HEK293 (cell line): ENCODE measurements at regions not wholly inside any gene's neighbourhood (a gene's known extent, or its start where the extent isn't known, plus 50 kb on each side); places are given as distances from the start of the nearest gene placed in this dataset.
A peak's percentile ranks its signal among the peaks of the same experiment; 100 is the strongest.
"Not testable (repeated sequence)": the region's sequence is repeated elsewhere in the genome, so short reads cannot be mapped to it uniquely, and the experiment has no call there.

Source experiments
- CTCF ChIA-PET: fragments of 350-600 bp; formaldehyde crosslinking; extraction: SDS; loops from one replicate; lab custom pipeline; 2021; ENCODE audit warnings: antibody characterized with exemption; lab: Yijun Ruan, JAX
- POLR2A ChIA-PET: fragments of 300-600 bp; formaldehyde crosslinking; extraction: SDS; loops from one replicate; lab custom pipeline; 2020; ENCODE audit warnings: antibody characterized with exemption, inconsistent platforms; lab: Yijun Ruan, JAX
- H3K27ac ChIP-seq: fragments of 200-500 bp; sonication (Bioruptor generic); 2 replicates; pipeline ENCODE4 v1.5.1; 2014; ENCODE audit warnings: low read depth, low read length, control low read depth, inconsistent platforms; ENCODE audit errors: extremely low read depth
- H3K36me3 ChIP-seq, 2 experiments: fragments of 200-500 bp in 1 of 2; sonication (Bioruptor generic) in 1 of 2; 1 replicate in 1 of 2; 2 replicates in 1 of 2; pipeline ENCODE4 v1.5.1; 2014 to 2017; ENCODE audit warnings: inconsistent platforms in 2 of 2, low read length in 2 of 2; ENCODE audit not compliant: control insufficient read depth in 2 of 2, insufficient read depth in 1 of 2
- H3K4me1 ChIP-seq: fragments of 200-500 bp; sonication (Bioruptor generic); 2 replicates; pipeline ENCODE4 v1.5.1; 2014; ENCODE audit warnings: mild to moderate bottlenecking, low read length, inconsistent platforms; ENCODE audit not compliant: control insufficient read depth, insufficient read depth
- H3K4me3 ChIP-seq: 2 replicates; pipeline ENCODE4 v1.5.1; 2011; ENCODE audit warnings: low read depth, mild to moderate bottlenecking, control low read depth, low read length, moderate library complexity
- H3K9me3 ChIP-seq: fragments of 200-500 bp; sonication (Bioruptor generic); 2 replicates; pipeline ENCODE4 v1.5.1; 2014; ENCODE audit warnings: low read depth, low read length, inconsistent platforms; ENCODE audit not compliant: control insufficient read depth, insufficient read depth
- BCL6B ChIP-seq: fragments of 450-650 bp; formaldehyde crosslinking; IDR thresholded peaks from 2 replicates; pipeline ENCODE4 v1.5.1; 2017; ENCODE audit warnings: missing biosample characterization, missing genetic modification characterization
- GLI2 ChIP-seq: fragments of 450-650 bp; formaldehyde crosslinking; IDR thresholded peaks from 2 replicates; pipeline ENCODE4; 2017; ENCODE audit warnings: missing biosample characterization, missing genetic modification characterization, low read depth, borderline replicate concordance
- GLIS1 ChIP-seq: fragments of 450-650 bp; formaldehyde crosslinking; IDR thresholded peaks from 2 replicates; pipeline ENCODE4 v1.5.1; 2016; ENCODE audit warnings: missing biosample characterization, missing genetic modification characterization
- HOXA7 ChIP-seq: sonication (generic); formaldehyde crosslinking; IDR thresholded peaks from 2 replicates; pipeline ENCODE4 v1.8.1; 2022; ENCODE audit warnings: missing genetic modification reagents, borderline replicate concordance
- HOXC10 ChIP-seq: sonication (generic); formaldehyde crosslinking; IDR thresholded peaks from 2 replicates; pipeline ENCODE4 v1.8.1; 2023; ENCODE audit warnings: mild to moderate bottlenecking, missing genetic modification reagents
- KLF7 ChIP-seq: fragments of 450-650 bp; formaldehyde crosslinking; IDR thresholded peaks from 2 replicates; pipeline ENCODE4 v1.5.1; 2016; ENCODE audit warnings: missing biosample characterization, missing genetic modification characterization, borderline replicate concordance
- MEIS1 ChIP-seq: sonication (generic); formaldehyde crosslinking; IDR thresholded peaks from 2 replicates; pipeline ENCODE4 v1.8.1; 2022; ENCODE audit warnings: missing genetic modification reagents, mild to moderate bottlenecking, borderline replicate concordance
- OSR2 ChIP-seq: fragments of 450-650 bp; formaldehyde crosslinking; IDR thresholded peaks from 2 replicates; pipeline ENCODE4 v1.5.1; 2016; ENCODE audit warnings: missing biosample characterization, missing genetic modification characterization
- PRDM1 ChIP-seq: fragments of 450-650 bp; formaldehyde crosslinking; IDR thresholded peaks from 2 replicates; pipeline ENCODE4; 2016; ENCODE audit warnings: missing biosample characterization, missing genetic modification characterization
- REPIN1 ChIP-seq: fragments of 450-650 bp; formaldehyde crosslinking; IDR thresholded peaks from 2 replicates; pipeline ENCODE4 v1.5.1; 2017; ENCODE audit warnings: missing biosample characterization, missing genetic modification characterization, low read depth
- ZBTB10 ChIP-seq: fragments of 450-650 bp; formaldehyde crosslinking; IDR thresholded peaks from 2 replicates; pipeline ENCODE4 v1.5.1; 2016; ENCODE audit warnings: missing biosample characterization, missing genetic modification characterization
- ZFHX2 ChIP-seq: fragments of 450-650 bp; formaldehyde crosslinking; conservative IDR thresholded peaks from 2 replicates; pipeline ENCODE4 v1.5.1; 2016; ENCODE audit warnings: missing biosample characterization, missing genetic modification characterization
- ZNF146 ChIP-seq: fragments of 450-650 bp; formaldehyde crosslinking; IDR thresholded peaks from 2 replicates; pipeline ENCODE4 v1.5.1; 2016; ENCODE audit warnings: missing biosample characterization, missing genetic modification characterization
- ZNF16 ChIP-seq: fragments of 450-650 bp; formaldehyde crosslinking; IDR thresholded peaks from 2 replicates; pipeline ENCODE4 v1.5.1; 2016; ENCODE audit warnings: low read depth, missing biosample characterization, missing genetic modification characterization
- ZNF26 ChIP-seq: fragments of 450-650 bp; formaldehyde crosslinking; IDR thresholded peaks from 2 replicates; pipeline ENCODE4 v1.5.1; 2016; ENCODE audit warnings: missing biosample characterization, missing genetic modification characterization
- ZNF394 ChIP-seq: fragments of 450-650 bp; formaldehyde crosslinking; IDR thresholded peaks from 2 replicates; pipeline ENCODE4 v1.5.1; 2016; ENCODE audit warnings: missing biosample characterization, missing genetic modification characterization, mild to moderate bottlenecking, moderate library complexity, borderline replicate concordance
- ZNF426 ChIP-seq: fragments of 450-650 bp; formaldehyde crosslinking; IDR thresholded peaks from 2 replicates; pipeline ENCODE4 v1.5.1; 2017; ENCODE audit warnings: missing biosample characterization, missing genetic modification characterization, mild to moderate bottlenecking, inconsistent platforms, moderate library complexity
- ZNF488 ChIP-seq: fragments of 450-650 bp; formaldehyde crosslinking; IDR thresholded peaks from 2 replicates; pipeline ENCODE4 v1.5.1; 2016; ENCODE audit warnings: missing biosample characterization, missing genetic modification characterization
- ZNF501 ChIP-seq: fragments of 450-650 bp; formaldehyde crosslinking; IDR thresholded peaks from 2 replicates; pipeline ENCODE4 v1.5.1; 2016; ENCODE audit warnings: missing biosample characterization, missing genetic modification characterization
- ZNF549 ChIP-seq: fragments of 450-650 bp; IDR thresholded peaks from 2 replicates; pipeline ENCODE4 v1.5.1; 2018; ENCODE audit warnings: missing biosample characterization, missing genetic modification characterization, mild to moderate bottlenecking, inconsistent platforms, moderate library complexity
- ZNF677 ChIP-seq: fragments of 450-650 bp; IDR thresholded peaks from 2 replicates; pipeline ENCODE4 v1.5.0; 2018; ENCODE audit warnings: missing biosample characterization, mild to moderate bottlenecking, missing genetic modification characterization, moderate library complexity
- ZNF707 ChIP-seq: fragments of 450-650 bp; formaldehyde crosslinking; IDR thresholded peaks from 2 replicates; pipeline ENCODE4 v1.5.1; 2016; ENCODE audit warnings: missing biosample characterization, missing genetic modification characterization
- ZNF776 ChIP-seq: fragments of 450-650 bp; formaldehyde crosslinking; IDR thresholded peaks from 2 replicates; pipeline ENCODE4 v1.5.0; 2017; ENCODE audit warnings: missing biosample characterization, missing genetic modification characterization, borderline replicate concordance

GRCh38 chr12:115786490-115786889 lies 491.0 kb downstream of the MED13L start:
- H3K4me1 ChIP-seq, H3K9me3 ChIP-seq, POLR2A ChIA-PET, H3K27ac ChIP-seq, H3K4me3 ChIP-seq, CTCF ChIA-PET, H3K36me3 ChIP-seq: not testable (repeated sequence)
- TF ChIP-seq ZNF146 (tag by site-specific recombination) = peak; percentile 65; the same call in 1 of the 2 replicates

- Histone ChIP-seq H3K36me3 (no peaks in the 10 kb centered on the region), H3K4me1 (no peaks in the 10 kb centered on the region), H3K4me3 (no peak overlapping the region), H3K27ac (no peak overlapping the region)
- TF ChIP-seq MEIS1 (CRISPR knock-in tag) (no peak), ZNF394 (tag by site-specific recombination) (no peak), ZNF776 (tag by site-specific recombination) (no peak), OSR2 (tag by site-specific recombination) (no peak), GLIS1 (no peak), GLI2 (tag by site-specific recombination) (no peak), ZNF146 (tag by site-specific recombination) (no peak), ZBTB10 (tag by site-specific recombination) (no peak), ZNF426 (tag by site-specific recombination) (no peak), ZFHX2 (no peak), ZNF677 (tag by site-specific recombination) (no peak), ZNF16 (tag by site-specific recombination) (no peak), KLF7 (tag by site-specific recombination) (no peak), ZNF488 (no peak), BCL6B (tag by site-specific recombination) (no peak), ZNF501 (no peak)
- TF ChIP-seq, all 188 proteins: peak for 0
- no peaks in the 10 kb centered on the region for H3K9me3 ChIP-seq
- ChIA-PET POLR2A (no interaction called here), CTCF (interaction anchor here (0.7 kb wide), 2 partner anchors 53 to 145 kb away, joined by 3 read pairs; no protein-coding TSS in a partner anchor)
Measured at GRCh38 chr12:115785548-115785947, 491.9 kb downstream of the MED13L start.

GRCh38 chr12:115776399-115776798 lies 501.1 kb downstream of the MED13L start:
- no peaks in the 10 kb centered on the region for H3K36me3 ChIP-seq
- CTCF ChIA-PET = no interaction called here
- H3K4me1 ChIP-seq = no peaks in the 10 kb centered on the region
- H3K4me3 ChIP-seq = no peak overlapping the region
- H3K27ac ChIP-seq = no peak overlapping the region
- no peaks in the 10 kb centered on the region for H3K9me3 ChIP-seq
- POLR2A ChIA-PET = no interaction called here
- TF ChIP-seq HOXC10 (no peak), REPIN1 (tag by site-specific recombination) (no peak), PRDM1 (peak; percentile 57; the same call in 1 of the 2 replicates), ZNF707 (tag by site-specific recombination) (no peak), ZNF26 (tag by site-specific recombination) (no peak), ZNF549 (tag by site-specific recombination) (no peak), HOXA7 (no peak)
